ENCODE measurements at regions not wholly inside any gene's neighbourhood (a gene's known extent, or its start where the extent isn't known, plus 50 kb on each side); places are given as distances from the start of the nearest gene placed in this dataset.
"Not testable (repeated sequence)": the region's sequence is repeated elsewhere in the genome, so short reads cannot be mapped to it uniquely, and the experiment has no call there.

GRCh38 chr5:101531026-101531425 lies 627.9 kb upstream of the ST8SIA4 start:
- Histone ChIP-seq H3K4me1 (ENCODE audit: insufficient read depth, low read length) (no peaks in the 10 kb centered on the region), H3K9me3 (ENCODE audit: low read depth, low read length) (no peaks in the 10 kb centered on the region), H3K27me3 (ENCODE audit: insufficient read depth, low read length) (no peaks in the 10 kb centered on the region), H3K4me3 (ENCODE audit: low read length) (no peak overlapping the region)

DNA sequence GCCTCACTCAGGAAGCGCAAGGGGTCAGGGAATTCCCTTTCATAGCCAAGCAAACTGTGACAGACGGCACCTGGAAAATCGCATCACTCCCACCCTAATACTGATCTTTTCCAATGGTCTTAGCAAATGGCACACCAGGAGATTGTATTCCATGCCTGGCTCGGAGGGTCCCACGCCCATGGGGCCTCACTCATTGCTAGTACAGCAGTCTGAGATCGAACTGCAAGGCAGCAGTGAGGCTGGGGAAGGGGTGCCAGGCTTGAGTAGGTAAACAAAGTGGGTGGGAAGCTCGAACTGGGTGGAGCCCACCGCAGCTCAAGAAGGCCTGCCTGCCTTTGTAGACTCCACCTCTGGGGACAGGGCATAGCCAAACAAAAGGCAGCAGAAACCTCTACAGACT lies 626.0 kb upstream of the ST8SIA4 start:
- not testable (repeated sequence) for H3K27me3 ChIP-seq (ENCODE audit: insufficient read depth, low read length); H3K4me1 ChIP-seq (ENCODE audit: insufficient read depth, low read length); H3K4me3 ChIP-seq (ENCODE audit: low read length)

DNA sequence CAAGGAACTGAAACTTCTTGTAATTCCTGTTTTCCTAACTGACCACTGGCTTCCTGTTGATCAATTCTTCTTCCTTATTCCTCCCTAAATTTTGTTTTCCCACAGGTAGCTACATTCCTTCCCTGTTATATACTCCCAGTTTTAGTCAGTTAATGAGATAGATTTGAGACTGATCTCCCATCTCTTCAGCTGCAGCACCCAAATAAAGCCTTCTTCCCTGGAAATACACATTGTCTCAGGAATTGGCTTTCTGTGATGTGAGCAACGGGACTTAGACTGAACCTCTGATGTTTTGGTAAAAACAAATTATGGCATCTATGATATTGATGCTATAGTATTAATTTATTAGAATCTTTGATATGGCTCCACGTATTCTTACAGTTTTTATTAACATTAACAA lies 617.3 kb upstream of the ST8SIA4 start:
- H3K9me3 ChIP-seq (ENCODE audit: low read depth, low read length) = peaks cover 21% of the 10 kb centered on the region
- H3K27me3 ChIP-seq (ENCODE audit: insufficient read depth, low read length) = no peaks in the 10 kb centered on the region
- no peaks in the 10 kb centered on the region for H3K4me1 ChIP-seq (ENCODE audit: insufficient read depth, low read length)
- no peak overlapping the region for H3K4me3 ChIP-seq (ENCODE audit: low read length)

More for the DNA sequence above, 626.0 kb upstream of the ST8SIA4 start:
- H3K9me3 ChIP-seq (ENCODE audit: low read depth, low read length) = not testable (repeated sequence)

DNA sequence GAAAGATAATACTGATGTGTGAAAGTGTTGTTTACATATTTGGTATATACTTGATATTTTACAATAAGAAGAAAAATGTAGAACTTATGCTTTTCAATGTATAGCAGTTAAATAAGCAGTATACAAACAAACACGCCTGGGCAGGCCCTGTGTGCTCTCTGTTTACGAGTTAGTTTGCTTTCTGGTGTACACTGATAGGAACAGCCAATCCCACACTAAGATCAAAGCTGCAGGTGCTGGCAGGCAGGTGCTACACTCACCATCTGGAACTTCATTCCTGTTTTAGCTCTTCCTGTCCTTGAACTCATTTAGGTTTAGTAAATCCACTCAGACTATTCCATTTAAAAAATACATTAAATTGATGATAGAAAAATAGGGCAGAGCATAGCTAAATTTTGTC lies 614.7 kb upstream of the ST8SIA4 start:
- Histone ChIP-seq H3K27me3 (ENCODE audit: insufficient read depth, low read length) (no peaks in the 10 kb centered on the region), H3K4me1 (ENCODE audit: insufficient read depth, low read length) (no peaks in the 10 kb centered on the region), H3K4me3 (ENCODE audit: low read length) (no peak overlapping the region), H3K9me3 (ENCODE audit: low read depth, low read length) (peaks cover 15% of the 10 kb centered on the region)

GRCh38 chr5:101515721-101516120 lies 612.6 kb upstream of the ST8SIA4 start:
- Histone ChIP-seq H3K27me3 (ENCODE audit: insufficient read depth, low read length) (no peaks in the 10 kb centered on the region), H3K4me3 (ENCODE audit: low read length) (no peak overlapping the region), H3K9me3 (ENCODE audit: low read depth, low read length) (peaks cover 11% of the 10 kb centered on the region), H3K4me1 (ENCODE audit: insufficient read depth, low read length) (no peaks in the 10 kb centered on the region)

DNA sequence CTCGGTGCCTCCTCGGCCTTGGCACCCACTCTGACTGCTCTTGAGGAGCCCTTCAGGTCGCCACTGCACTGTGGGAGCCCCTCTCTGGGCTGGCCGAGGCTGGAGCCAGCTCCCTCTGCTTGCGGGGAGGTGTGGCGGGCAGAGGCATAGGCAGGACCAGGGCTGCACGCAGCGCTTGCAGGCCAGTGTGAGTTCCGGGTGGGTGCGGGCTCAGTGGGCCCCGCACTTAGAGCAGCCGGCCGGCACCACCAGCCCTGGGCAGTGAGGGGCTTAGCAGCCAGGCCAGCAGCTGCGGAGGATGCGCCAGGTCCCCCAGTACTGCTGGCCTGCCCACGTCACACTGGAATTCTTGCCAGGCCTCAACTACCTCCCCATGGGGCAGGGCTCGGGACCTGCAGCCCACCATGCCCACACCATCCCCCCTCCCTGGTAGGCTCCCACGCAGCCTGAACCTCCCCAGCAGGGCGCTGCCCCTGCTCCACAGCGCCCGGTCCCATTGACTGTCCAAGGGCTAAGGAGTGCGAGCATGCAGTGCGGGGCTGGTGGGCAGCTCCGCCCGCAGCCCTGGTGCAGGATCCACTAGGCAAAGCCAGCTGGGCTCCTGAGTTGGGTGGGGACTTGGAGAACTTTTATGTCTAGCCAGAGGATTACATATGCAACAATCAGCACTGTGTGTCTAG lies 602.9 kb upstream of the ST8SIA4 start:
- Histone ChIP-seq H3K4me3 (ENCODE audit: low read length) (no peak overlapping the region), H3K4me1 (ENCODE audit: insufficient read depth, low read length) (no peaks in the 10 kb centered on the region), H3K27me3 (ENCODE audit: insufficient read depth, low read length) (no peaks in the 10 kb centered on the region), H3K9me3 (ENCODE audit: low read depth, low read length) (no peaks in the 10 kb centered on the region)

GRCh38 chr5:101482931-101483330 lies 579.8 kb upstream of the ST8SIA4 start:
- Histone ChIP-seq H3K4me3 (ENCODE audit: low read length) (no peak overlapping the region), H3K9me3 (ENCODE audit: low read depth, low read length) (no peaks in the 10 kb centered on the region), H3K27me3 (ENCODE audit: insufficient read depth, low read length) (no peaks in the 10 kb centered on the region), H3K4me1 (ENCODE audit: insufficient read depth, low read length) (no peaks in the 10 kb centered on the region)

- H3K27me3 ChIP-seq (ENCODE audit: insufficient read depth, low read length) = no peaks in the 10 kb centered on the region
- H3K4me1 ChIP-seq (ENCODE audit: insufficient read depth, low read length) = no peaks in the 10 kb centered on the region
- no peak overlapping the region for H3K4me3 ChIP-seq (ENCODE audit: low read length)
- H3K9me3 ChIP-seq (ENCODE audit: low read depth, low read length) = no peaks in the 10 kb centered on the region
Measured at GRCh38 chr5:101473483-101473882, 570.4 kb upstream of the ST8SIA4 start.

- Histone ChIP-seq H3K9me3 (ENCODE audit: low read depth, low read length) (no peaks in the 10 kb centered on the region), H3K4me1 (ENCODE audit: insufficient read depth, low read length) (no peaks in the 10 kb centered on the region), H3K4me3 (ENCODE audit: low read length) (no peak overlapping the region), H3K27me3 (ENCODE audit: insufficient read depth, low read length) (no peaks in the 10 kb centered on the region)
Measured at GRCh38 chr5:101461455-101461854, 558.4 kb upstream of the ST8SIA4 start.

- Histone ChIP-seq H3K9me3 (ENCODE audit: low read depth, low read length) (no peaks in the 10 kb centered on the region), H3K4me1 (ENCODE audit: insufficient read depth, low read length) (no peaks in the 10 kb centered on the region), H3K27me3 (ENCODE audit: insufficient read depth, low read length) (no peaks in the 10 kb centered on the region), H3K4me3 (ENCODE audit: low read length) (no peak overlapping the region)
Measured at GRCh38 chr5:101458587-101458986, 555.5 kb upstream of the ST8SIA4 start.

DNA sequence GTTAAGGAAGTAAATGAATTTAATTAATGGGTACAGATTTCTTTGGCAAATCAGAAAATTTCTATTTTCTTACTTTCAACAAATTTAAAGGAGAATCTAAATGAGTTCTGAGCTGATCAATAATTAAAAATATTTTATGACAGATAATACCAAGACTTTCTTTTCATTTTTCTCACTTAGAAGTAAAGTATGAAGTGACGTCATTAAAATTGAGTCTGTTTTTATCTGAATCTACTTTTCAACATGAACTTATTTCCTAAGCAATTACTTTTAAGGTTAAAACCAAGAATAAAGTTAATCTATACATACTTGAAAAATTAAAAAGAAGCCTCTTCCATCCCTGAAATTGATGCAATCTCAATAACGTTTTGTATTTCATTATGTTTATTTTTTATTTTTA lies 552.8 kb upstream of the ST8SIA4 start:
- H3K4me3 ChIP-seq (ENCODE audit: low read length) = no peak overlapping the region
- H3K9me3 ChIP-seq (ENCODE audit: low read depth, low read length) = no peaks in the 10 kb centered on the region
- no peaks in the 10 kb centered on the region for H3K27me3 ChIP-seq (ENCODE audit: insufficient read depth, low read length)
- no peaks in the 10 kb centered on the region for H3K4me1 ChIP-seq (ENCODE audit: insufficient read depth, low read length)

- Histone ChIP-seq H3K4me1 (ENCODE audit: insufficient read depth, low read length) (no peaks in the 10 kb centered on the region), H3K4me3 (ENCODE audit: low read length) (no peak overlapping the region), H3K9me3 (ENCODE audit: low read depth, low read length) (no peaks in the 10 kb centered on the region), H3K27me3 (ENCODE audit: insufficient read depth, low read length) (no peaks in the 10 kb centered on the region)
Measured at GRCh38 chr5:101455048-101455447, 552.0 kb upstream of the ST8SIA4 start.

DNA sequence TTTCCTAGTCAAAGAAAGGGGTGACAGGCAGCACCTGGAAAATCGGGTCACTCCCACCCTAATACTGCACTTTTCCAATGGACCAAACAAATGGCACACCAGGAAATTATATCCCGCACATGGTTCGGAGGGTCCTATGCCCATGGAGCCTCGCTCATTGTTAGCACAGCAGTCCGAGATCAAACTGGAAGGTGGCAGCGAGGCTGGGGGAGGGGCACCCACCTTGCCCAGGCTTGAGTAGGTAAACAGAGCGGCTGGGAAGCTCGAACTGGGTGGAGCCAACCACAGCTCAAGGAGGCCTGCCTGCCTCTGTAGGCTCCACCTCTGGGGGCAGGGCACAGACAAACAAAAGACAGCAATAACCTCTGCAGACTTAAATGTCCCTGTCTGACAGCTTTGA lies 539.2 kb upstream of the ST8SIA4 start:
- H3K4me1 ChIP-seq (ENCODE audit: insufficient read depth, low read length); H3K9me3 ChIP-seq (ENCODE audit: low read depth, low read length); H3K27me3 ChIP-seq (ENCODE audit: insufficient read depth, low read length); H3K4me3 ChIP-seq (ENCODE audit: low read length): not testable (repeated sequence)

DNA sequence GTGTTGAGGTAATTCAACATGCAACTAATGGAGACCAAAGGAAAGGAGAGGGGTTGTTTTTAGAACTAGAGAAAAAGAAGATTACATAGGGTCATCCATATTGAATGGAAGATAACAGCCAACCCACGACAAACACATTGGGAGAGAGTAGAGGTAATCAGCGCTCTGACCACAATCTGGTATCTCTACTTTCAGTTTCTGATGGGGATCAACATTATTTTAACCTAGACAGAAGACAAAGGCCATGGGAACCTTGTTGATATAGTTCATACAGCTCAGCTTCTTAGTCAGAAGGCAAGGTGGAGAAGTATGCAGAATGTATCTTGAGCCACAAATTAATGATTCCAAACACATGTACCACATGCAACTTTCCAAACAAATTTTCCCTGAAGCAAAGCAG lies 537.1 kb upstream of the ST8SIA4 start:
- Histone ChIP-seq H3K9me3 (ENCODE audit: low read depth, low read length) (no peaks in the 10 kb centered on the region), H3K27me3 (ENCODE audit: insufficient read depth, low read length) (no peaks in the 10 kb centered on the region), H3K4me1 (ENCODE audit: insufficient read depth, low read length) (no peaks in the 10 kb centered on the region), H3K4me3 (ENCODE audit: low read length) (no peak overlapping the region)

- H3K27me3 ChIP-seq (ENCODE audit: insufficient read depth, low read length) = no peaks in the 10 kb centered on the region
- H3K4me3 ChIP-seq (ENCODE audit: low read length) = no peak overlapping the region
- no peaks in the 10 kb centered on the region for H3K4me1 ChIP-seq (ENCODE audit: insufficient read depth, low read length)
- no peaks in the 10 kb centered on the region for H3K9me3 ChIP-seq (ENCODE audit: low read depth, low read length)
Measured at GRCh38 chr5:101437351-101437750, 534.3 kb upstream of the ST8SIA4 start.

DNA sequence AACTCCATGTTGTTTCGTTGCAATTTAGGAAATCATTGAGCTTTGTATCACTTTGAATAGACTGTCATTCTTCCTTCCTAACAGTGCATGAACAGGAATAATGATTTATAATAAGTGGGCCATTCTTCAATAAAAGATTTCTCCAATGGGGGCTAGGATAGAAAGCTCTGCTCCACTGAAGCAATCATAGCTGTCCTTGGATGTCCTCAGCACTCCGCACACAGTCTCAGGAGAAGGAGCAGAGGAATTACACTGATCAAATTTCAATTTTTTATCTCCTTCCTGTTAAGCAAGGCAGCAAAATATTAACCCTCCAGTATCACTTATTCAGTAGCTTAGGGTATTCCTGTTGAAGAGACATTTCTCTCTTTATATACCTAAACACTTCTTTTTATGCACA lies 532.7 kb upstream of the ST8SIA4 start:
- Histone ChIP-seq H3K4me1 (ENCODE audit: insufficient read depth, low read length) (no peaks in the 10 kb centered on the region), H3K27me3 (ENCODE audit: insufficient read depth, low read length) (no peaks in the 10 kb centered on the region), H3K9me3 (ENCODE audit: low read depth, low read length) (no peaks in the 10 kb centered on the region), H3K4me3 (ENCODE audit: low read length) (no peak overlapping the region)
